ENCODE measurements at regions not wholly inside any gene's neighbourhood (a gene's known extent, or its start where the extent isn't known, plus 50 kb on each side); places are given as distances from the start of the nearest gene placed in this dataset.

- Histone ChIP-seq H3K27me3 (replicated peaks; ENCODE audit: insufficient read depth, low read length) (no peaks in the 10 kb centered on the region), H3K9me3 (replicated peaks; ENCODE audit: insufficient read depth, low read length) (no peaks in the 10 kb centered on the region; the same call in 1 of the 2 replicates), H4K20me1 (ENCODE audit: insufficient read depth, low read length) (no peaks in the 10 kb centered on the region), H3K36me3 (replicated peaks; ENCODE audit: insufficient read depth, low read length) (no peaks in the 10 kb centered on the region), H3K9ac (ENCODE audit: low read length) (no peak overlapping the region), H3K27ac (ENCODE audit: low read length) (no peak overlapping the region), H3F3A (ENCODE audit: insufficient read depth, low read length) (no peaks in the 10 kb centered on the region), H2AFZ (ENCODE audit: low read length) (no peak overlapping the region), H3K4me3 (ENCODE audit: low read length) (no peak overlapping the region), H3K4me1 (ENCODE audit: low read length) (no peaks in the 10 kb centered on the region), H3K79me2 (ENCODE audit: low read length) (no peaks in the 10 kb centered on the region), H3K4me2 (ENCODE audit: low read depth, low read length) (no peak overlapping the region), H3K9me2 (replicated peaks; ENCODE audit: insufficient read depth, low read length) (no peaks in the 10 kb centered on the region)
- DNase-seq = no peak
- TF ChIP-seq, protein P1, sequence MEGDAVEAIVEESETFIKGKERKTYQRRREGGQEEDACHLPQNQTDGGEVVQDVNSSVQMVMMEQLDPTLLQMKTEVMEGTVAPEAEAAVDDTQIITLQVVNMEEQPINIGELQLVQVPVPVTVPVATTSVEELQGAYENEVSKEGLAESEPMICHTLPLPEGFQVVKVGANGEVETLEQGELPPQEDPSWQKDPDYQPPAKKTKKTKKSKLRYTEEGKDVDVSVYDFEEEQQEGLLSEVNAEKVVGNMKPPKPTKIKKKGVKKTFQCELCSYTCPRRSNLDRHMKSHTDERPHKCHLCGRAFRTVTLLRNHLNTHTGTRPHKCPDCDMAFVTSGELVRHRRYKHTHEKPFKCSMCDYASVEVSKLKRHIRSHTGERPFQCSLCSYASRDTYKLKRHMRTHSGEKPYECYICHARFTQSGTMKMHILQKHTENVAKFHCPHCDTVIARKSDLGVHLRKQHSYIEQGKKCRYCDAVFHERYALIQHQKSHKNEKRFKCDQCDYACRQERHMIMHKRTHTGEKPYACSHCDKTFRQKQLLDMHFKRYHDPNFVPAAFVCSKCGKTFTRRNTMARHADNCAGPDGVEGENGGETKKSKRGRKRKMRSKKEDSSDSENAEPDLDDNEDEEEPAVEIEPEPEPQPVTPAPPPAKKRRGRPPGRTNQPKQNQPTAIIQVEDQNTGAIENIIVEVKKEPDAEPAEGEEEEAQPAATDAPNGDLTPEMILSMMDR (IDR thresholded peaks at IDR 0.05; ENCODE audit: low read length) = no peak
- no peak for TF ChIP-seq EZH2 (optimal IDR thresholded peaks at IDR 0.05; ENCODE audit: low read depth, low read length)
- TF ChIP-seq EZH2phosphoT487 (IDR thresholded peaks at IDR 0.05; ENCODE audit: low read length) = no peak
These were observed 364.8 kb upstream of the GALNTL6 start for GRCh38 chr4:171448358-171448757.

DNA sequence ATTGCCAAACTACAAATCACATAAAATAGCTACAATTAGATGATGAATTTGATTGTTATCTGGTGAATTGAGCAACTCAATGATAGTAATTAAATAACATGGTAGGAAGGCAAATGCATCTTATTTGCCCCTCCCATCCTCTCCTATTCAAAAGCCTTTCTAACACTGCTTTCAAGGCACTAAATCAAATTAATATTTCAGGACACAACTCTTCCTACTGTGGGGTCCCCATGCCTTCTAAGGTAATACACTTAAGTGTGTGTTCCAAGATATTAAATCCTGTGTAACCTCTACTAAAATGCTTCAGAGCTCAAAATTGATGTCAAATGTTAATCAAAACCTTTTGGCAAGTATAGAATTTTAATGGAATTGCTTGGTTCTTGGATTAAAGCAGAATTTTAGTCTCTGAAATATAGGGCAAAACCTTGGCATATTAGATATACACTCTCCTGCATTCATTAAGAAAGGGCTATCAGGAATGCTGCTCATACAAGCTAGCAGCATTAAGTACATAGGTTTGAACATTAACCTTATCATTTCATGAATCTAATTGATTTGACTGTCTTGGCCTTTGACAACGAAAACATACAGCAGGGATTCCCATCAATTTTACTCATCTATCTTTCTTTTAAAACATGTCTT lies 371.8 kb upstream of the GALNTL6 start:
- H3K4me2 ChIP-seq (ENCODE audit: low read depth, low read length) = no peak overlapping the region
- H3K9me3 ChIP-seq (replicated peaks; ENCODE audit: insufficient read depth, low read length) = no peaks in the 10 kb centered on the region
- H3K4me1 ChIP-seq (ENCODE audit: low read length) = no peaks in the 10 kb centered on the region
- no peak overlapping the region for H3K9ac ChIP-seq (ENCODE audit: low read length)
- no peaks in the 10 kb centered on the region for H3K36me3 ChIP-seq (replicated peaks; ENCODE audit: insufficient read depth, low read length)
- H3K4me3 ChIP-seq (ENCODE audit: low read length) = no peak overlapping the region
- no peaks in the 10 kb centered on the region for H3K79me2 ChIP-seq (ENCODE audit: low read length)
- no peaks in the 10 kb centered on the region for H3K9me2 ChIP-seq (replicated peaks; ENCODE audit: insufficient read depth, low read length)
- TF ChIP-seq EZH2phosphoT487 (IDR thresholded peaks at IDR 0.05; ENCODE audit: low read length) (no peak), EZH2 (optimal IDR thresholded peaks at IDR 0.05; ENCODE audit: low read depth, low read length) (no peak)
- DNase-seq = no peak
- no peaks in the 10 kb centered on the region for H4K20me1 ChIP-seq (ENCODE audit: insufficient read depth, low read length)
- H3K27ac ChIP-seq (ENCODE audit: low read length) = no peak overlapping the region
- H3F3A ChIP-seq (ENCODE audit: insufficient read depth, low read length) = no peaks in the 10 kb centered on the region
- H2AFZ ChIP-seq (ENCODE audit: low read length) = no peak overlapping the region
- no peaks in the 10 kb centered on the region for H3K27me3 ChIP-seq (replicated peaks; ENCODE audit: insufficient read depth, low read length)

DNA sequence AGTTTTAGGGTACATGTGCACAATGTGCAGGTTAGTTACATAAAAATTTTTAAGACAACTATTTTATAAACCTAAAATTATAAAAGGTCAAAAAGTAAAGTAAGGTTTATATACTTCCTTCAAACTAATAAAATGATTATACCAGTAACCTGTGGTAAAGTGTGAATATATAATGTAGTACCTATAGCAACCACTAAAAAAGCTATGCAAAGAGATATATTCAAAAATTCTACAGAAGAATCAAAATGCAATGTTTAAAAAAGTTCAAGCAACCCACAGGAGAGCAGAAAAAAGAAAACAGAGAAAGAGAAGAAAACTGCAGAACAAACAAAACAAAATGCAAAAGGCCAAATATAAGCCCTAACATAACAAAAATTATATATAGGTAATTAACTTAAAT lies 379.5 kb upstream of the GALNTL6 start:
- DNase-seq = no peak
- H3K27ac ChIP-seq (ENCODE audit: low read length) = no peak overlapping the region
- H3K9ac ChIP-seq (ENCODE audit: low read length) = no peak overlapping the region
- no peaks in the 10 kb centered on the region for H3K36me3 ChIP-seq (replicated peaks; ENCODE audit: insufficient read depth, low read length)
- H3K4me3 ChIP-seq (ENCODE audit: low read length) = no peak overlapping the region
- H3K27me3 ChIP-seq (replicated peaks; ENCODE audit: insufficient read depth, low read length) = no peaks in the 10 kb centered on the region
- H2AFZ ChIP-seq (ENCODE audit: low read length) = no peak overlapping the region
- no peak overlapping the region for H3K4me2 ChIP-seq (ENCODE audit: low read depth, low read length)
- no peaks in the 10 kb centered on the region for H3F3A ChIP-seq (ENCODE audit: insufficient read depth, low read length)
- no peak for TF ChIP-seq EZH2phosphoT487 (IDR thresholded peaks at IDR 0.05; ENCODE audit: low read length)
- TF ChIP-seq, protein P1 (IDR thresholded peaks at IDR 0.05; ENCODE audit: low read length) = no peak
- no peak for TF ChIP-seq EZH2 (optimal IDR thresholded peaks at IDR 0.05; ENCODE audit: low read depth, low read length)
- no peaks in the 10 kb centered on the region for H4K20me1 ChIP-seq (ENCODE audit: insufficient read depth, low read length)
- no peaks in the 10 kb centered on the region for H3K9me3 ChIP-seq (replicated peaks; ENCODE audit: insufficient read depth, low read length)
- no peaks in the 10 kb centered on the region for H3K79me2 ChIP-seq (ENCODE audit: low read length)
- H3K9me2 ChIP-seq (replicated peaks; ENCODE audit: insufficient read depth, low read length) = no peaks in the 10 kb centered on the region
- H3K4me1 ChIP-seq (ENCODE audit: low read length) = no peaks in the 10 kb centered on the region

GRCh38 chr4:171432536-171432935 lies 380.7 kb upstream of the GALNTL6 start:
- DNase-seq = no peak
- no peak overlapping the region for H3K9ac ChIP-seq (ENCODE audit: low read length)
- H3K79me2 ChIP-seq (ENCODE audit: low read length) = no peaks in the 10 kb centered on the region
- TF ChIP-seq EZH2phosphoT487 (IDR thresholded peaks at IDR 0.05; ENCODE audit: low read length) (no peak), EZH2 (optimal IDR thresholded peaks at IDR 0.05; ENCODE audit: low read depth, low read length) (no peak)
- TF ChIP-seq, protein P1 (IDR thresholded peaks at IDR 0.05; ENCODE audit: low read length) = no peak
- H2AFZ ChIP-seq (ENCODE audit: low read length) = no peak overlapping the region
- no peaks in the 10 kb centered on the region for H3K9me3 ChIP-seq (replicated peaks; ENCODE audit: insufficient read depth, low read length)
- H3K27me3 ChIP-seq (replicated peaks; ENCODE audit: insufficient read depth, low read length) = no peaks in the 10 kb centered on the region
- no peaks in the 10 kb centered on the region for H3K36me3 ChIP-seq (replicated peaks; ENCODE audit: insufficient read depth, low read length)
- H3K9me2 ChIP-seq (replicated peaks; ENCODE audit: insufficient read depth, low read length) = no peaks in the 10 kb centered on the region
- no peaks in the 10 kb centered on the region for H3F3A ChIP-seq (ENCODE audit: insufficient read depth, low read length)
- no peaks in the 10 kb centered on the region for H3K4me1 ChIP-seq (ENCODE audit: low read length)
- no peaks in the 10 kb centered on the region for H4K20me1 ChIP-seq (ENCODE audit: insufficient read depth, low read length)
- no peak overlapping the region for H3K4me2 ChIP-seq (ENCODE audit: low read depth, low read length)
- H3K4me3 ChIP-seq (ENCODE audit: low read length) = no peak overlapping the region
- no peak overlapping the region for H3K27ac ChIP-seq (ENCODE audit: low read length)
